D721Med (cell line): ENCODE measurements at regions not wholly inside any gene's neighbourhood (a gene's known extent, or its start where the extent isn't known, plus 50 kb on each side); places are given as distances from the start of the nearest gene placed in this dataset.

ENCODE experiments used
- DNase-seq: peaks from one replicate; pipeline ENCODE4 v3.0.0; 2011; ENCODE audit warnings: low spot score; ENCODE audit not compliant: insufficient read length
- FAIRE-seq: peaks from 2 replicates; lab custom pipeline; 2011; peaks lifted over from hg19 to GRCh38; lab: Jason Lieb, UNC
- CTCF ChIP-seq: IDR thresholded peaks from 2 replicates; pipeline ENCODE4 v1.5.1; 2012; ENCODE audit warnings: mild to moderate bottlenecking, control low read depth; ENCODE audit not compliant: insufficient read depth; ENCODE audit errors: missing control alignments

GRCh38 chr20:50247196-50248094, 56.8 kb downstream of the CEBPB start:
- FAIRE-seq (no peak), DNase-seq (no peak)
- no peak for TF ChIP-seq CTCF

GRCh38 chr20:50248104-50248641, 57.5 kb downstream of the CEBPB start:
- TF ChIP-seq CTCF = no peak
- DNase-seq = no peak
- no peak for FAIRE-seq

- DNase-seq = no peak
- FAIRE-seq = no peak
- no peak for TF ChIP-seq CTCF
Measured at GRCh38 chr20:50249447-50250388, 59.1 kb downstream of the CEBPB start.

- FAIRE-seq (no peak), DNase-seq (no peak)
- TF ChIP-seq CTCF = no peak
Measured at GRCh38 chr20:50250679-50251382, 60.2 kb downstream of the CEBPB start.

- no peak for FAIRE-seq
- no peak for DNase-seq
- TF ChIP-seq CTCF = no peak
Measured at GRCh38 chr20:50251383-50251748, 60.7 kb downstream of the CEBPB start.

GRCh38 chr20:50251992-50252511, 61.4 kb downstream of the CEBPB start:
- DNase-seq = no peak
- FAIRE-seq = no peak
- no peak for TF ChIP-seq CTCF
